ENCODE measurements at regions not wholly inside any gene's neighbourhood (a gene's known extent, or its start where the extent isn't known, plus 50 kb on each side); places are given as distances from the start of the nearest gene placed in this dataset. TPM values are rescaled to one million over a fixed set of nuclear protein-coding genes. Genes with fewer than 3 reads are reported as not detected.

Small RNAs in the stretch of these regions (small RNA-seq; reads per million reads assigned to genes)
- not detected for gene AC024067.1
- gene RF00156 = not detected
- not detected for gene RNU6-1314P

All from K562 (cell line).